Activated naive CD4-positive, alpha-beta T cell treated with anti-CD3 and anti-CD28 coated beads, Interleukin-2, amount 50 U/mL, for 24 hours (primary cell): ENCODE measurements at regions not wholly inside any gene's neighbourhood (a gene's known extent, or its start where the extent isn't known, plus 50 kb on each side); places are given as distances from the start of the nearest gene placed in this dataset.

Experiments
- H3K27ac Mint-ChIP-seq: one replicate; pipeline ENCODE4 v1.8.0; 2021; ENCODE audit warnings: mild to moderate bottlenecking, mixed read lengths
- H3K27me3 Mint-ChIP-seq: one replicate; pipeline ENCODE4 v1.8.0; 2021; ENCODE audit warnings: mixed read lengths
- H3K36me3 Mint-ChIP-seq: one replicate; pipeline ENCODE4 v1.8.0; 2021; ENCODE audit warnings: mixed read lengths
- H3K4me1 Mint-ChIP-seq: one replicate; pipeline ENCODE4 v1.8.0; 2021; ENCODE audit warnings: mixed read lengths
- H3K4me3 Mint-ChIP-seq: one replicate; pipeline ENCODE4 v1.8.0; 2021; ENCODE audit warnings: mild to moderate bottlenecking, mixed read lengths
- H3K9me3 Mint-ChIP-seq: one replicate; pipeline ENCODE4 v1.8.0; 2021; ENCODE audit warnings: mixed read lengths

GRCh38 chr11:95586155-95586554 is 203.4 kb downstream of the FAM76B start:
- H3K4me3 Mint-ChIP-seq, result no peak overlapping the region
- no peaks in the 10 kb centered on the region for H3K36me3 Mint-ChIP-seq
- H3K4me1 Mint-ChIP-seq, result peaks cover 38% of the 10 kb centered on the region
- H3K9me3 Mint-ChIP-seq, result peaks cover 4% of the 10 kb centered on the region
- H3K27ac Mint-ChIP-seq, result no peak overlapping the region
- no peaks in the 10 kb centered on the region for H3K27me3 Mint-ChIP-seq

- no peaks in the 10 kb centered on the region for H3K36me3 Mint-ChIP-seq
- peaks cover 38% of the 10 kb centered on the region for H3K4me1 Mint-ChIP-seq
- H3K4me3 Mint-ChIP-seq, result no peak overlapping the region
- no peak overlapping the region for H3K27ac Mint-ChIP-seq
- H3K9me3 Mint-ChIP-seq, result peaks cover 4% of the 10 kb centered on the region
- no peaks in the 10 kb centered on the region for H3K27me3 Mint-ChIP-seq
These were observed 203.9 kb downstream of the FAM76B start for GRCh38 chr11:95585752-95586077.

DNA sequence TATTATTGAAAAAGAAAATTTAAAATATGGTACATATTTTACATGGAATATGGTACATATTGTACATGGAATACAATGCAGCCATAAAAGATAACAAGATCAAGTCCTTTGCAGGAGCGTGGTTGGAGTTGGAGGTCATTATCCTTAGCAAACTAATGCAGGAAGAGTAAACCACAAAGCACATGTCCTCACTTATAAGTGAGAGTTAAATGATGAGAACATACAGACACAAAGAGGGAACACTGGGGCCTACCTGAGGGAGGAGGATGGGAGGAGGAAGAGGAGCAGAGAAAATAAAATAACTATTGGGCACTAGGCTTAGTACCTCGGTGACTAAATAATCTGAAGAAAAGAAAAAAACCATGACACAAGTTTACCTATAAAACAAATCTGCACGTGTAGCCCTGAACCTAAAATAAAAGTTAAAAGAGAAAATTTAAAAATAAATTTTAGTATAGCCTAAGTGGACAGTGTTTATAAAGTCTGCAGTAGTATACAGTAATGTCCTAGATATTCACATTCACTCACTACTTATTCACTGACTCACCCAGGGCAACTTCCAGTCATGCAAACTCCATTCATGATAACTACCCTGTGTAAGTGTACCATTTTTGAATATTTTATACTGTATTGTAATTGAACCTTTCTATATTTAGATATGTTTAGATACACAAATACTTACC is 204.4 kb downstream of the FAM76B start:
- H3K27ac Mint-ChIP-seq, result no peak overlapping the region
- H3K9me3 Mint-ChIP-seq, result peaks cover 4% of the 10 kb centered on the region
- no peaks in the 10 kb centered on the region for H3K36me3 Mint-ChIP-seq
- peaks cover 38% of the 10 kb centered on the region for H3K4me1 Mint-ChIP-seq
- no peak overlapping the region for H3K4me3 Mint-ChIP-seq
- H3K27me3 Mint-ChIP-seq, result no peaks in the 10 kb centered on the region

GRCh38 chr11:95584589-95584988 is 205.0 kb downstream of the FAM76B start:
- no peak overlapping the region for H3K4me3 Mint-ChIP-seq
- no peaks in the 10 kb centered on the region for H3K27me3 Mint-ChIP-seq
- H3K4me1 Mint-ChIP-seq, result peaks cover 38% of the 10 kb centered on the region
- peaks cover 4% of the 10 kb centered on the region for H3K9me3 Mint-ChIP-seq
- H3K27ac Mint-ChIP-seq, result no peak overlapping the region
- H3K36me3 Mint-ChIP-seq, result peaks cover 1% of the 10 kb centered on the region

DNA sequence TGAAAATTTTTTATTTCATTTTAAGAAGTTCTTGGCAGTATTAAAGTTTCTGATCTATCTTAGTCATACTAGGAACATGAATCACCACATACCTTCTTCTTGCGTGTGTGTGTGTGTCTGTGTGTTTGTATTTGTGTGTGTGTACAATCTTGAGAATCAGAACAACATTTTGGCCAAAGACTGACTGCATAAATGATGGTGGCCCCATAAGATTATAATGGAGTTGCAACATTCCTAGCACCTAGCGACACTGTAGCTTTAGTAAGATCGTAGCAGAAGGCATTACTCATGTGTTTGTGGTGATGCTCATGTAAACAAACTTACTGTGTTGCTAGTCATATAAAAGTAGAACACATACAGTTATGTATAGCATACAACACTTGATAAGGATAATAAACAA is 205.4 kb downstream of the FAM76B start:
- Mint-ChIP-seq H3K4me3 (no peak overlapping the region), H3K27ac (peak overlapping the region; percentile 76), H3K9me3 (peaks cover 4% of the 10 kb centered on the region), H3K4me1 (peaks cover 38% of the 10 kb centered on the region), H3K27me3 (no peaks in the 10 kb centered on the region), H3K36me3 (peaks cover 2% of the 10 kb centered on the region)

GRCh38 chr11:95577716-95578460 is 211.7 kb downstream of the FAM76B start:
- peaks cover 4% of the 10 kb centered on the region for H3K9me3 Mint-ChIP-seq
- no peaks in the 10 kb centered on the region for H3K27me3 Mint-ChIP-seq
- H3K4me3 Mint-ChIP-seq, result no peak overlapping the region
- H3K4me1 Mint-ChIP-seq, result peaks cover 9% of the 10 kb centered on the region
- peak overlapping the region; percentile 68 for H3K27ac Mint-ChIP-seq
- peaks cover 4% of the 10 kb centered on the region for H3K36me3 Mint-ChIP-seq

GRCh38 chr11:95576146-95576845 is 213.3 kb downstream of the FAM76B start:
- Mint-ChIP-seq H3K4me3 (no peak overlapping the region), H3K9me3 (no peaks in the 10 kb centered on the region), H3K27ac (no peak overlapping the region), H3K27me3 (no peaks in the 10 kb centered on the region), H3K36me3 (peaks cover 4% of the 10 kb centered on the region), H3K4me1 (peaks cover 9% of the 10 kb centered on the region)

GRCh38 chr11:95575517-95575916 is 214.1 kb downstream of the FAM76B start:
- Mint-ChIP-seq H3K27me3 (no peaks in the 10 kb centered on the region), H3K9me3 (no peaks in the 10 kb centered on the region), H3K4me3 (no peak overlapping the region), H3K27ac (no peak overlapping the region), H3K4me1 (peaks cover 9% of the 10 kb centered on the region), H3K36me3 (peaks cover 4% of the 10 kb centered on the region)

DNA sequence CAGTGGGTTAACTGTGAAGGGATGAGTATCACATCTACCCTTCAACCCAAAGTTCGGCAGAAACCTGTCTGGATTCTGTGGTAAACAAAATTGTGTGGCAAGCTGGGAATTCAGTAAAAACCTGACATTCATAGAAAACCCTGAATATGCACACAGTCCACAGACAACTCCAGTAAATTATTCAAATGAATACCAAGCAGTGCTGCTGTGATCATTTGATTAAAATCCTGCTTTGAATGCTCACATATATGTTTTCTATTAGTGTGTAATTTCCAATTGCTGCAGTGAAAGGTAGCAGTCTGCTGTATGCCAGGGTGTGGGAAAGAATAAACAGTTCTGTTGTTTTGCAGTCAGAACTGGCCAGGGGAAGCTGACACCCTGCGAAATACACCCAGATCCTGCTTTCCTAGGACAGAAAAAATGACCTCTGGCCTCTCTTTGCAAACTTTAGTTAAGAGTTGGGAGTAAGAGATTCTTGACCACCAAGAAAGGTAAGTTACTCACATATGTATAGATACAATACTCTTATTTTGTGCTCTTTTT is 217.8 kb downstream of the FAM76B start:
- Mint-ChIP-seq H3K4me1 (no peaks in the 10 kb centered on the region), H3K27me3 (no peaks in the 10 kb centered on the region), H3K36me3 (peaks cover 10% of the 10 kb centered on the region), H3K27ac (no peak overlapping the region), H3K9me3 (peaks cover 5% of the 10 kb centered on the region), H3K4me3 (no peak overlapping the region)

DNA sequence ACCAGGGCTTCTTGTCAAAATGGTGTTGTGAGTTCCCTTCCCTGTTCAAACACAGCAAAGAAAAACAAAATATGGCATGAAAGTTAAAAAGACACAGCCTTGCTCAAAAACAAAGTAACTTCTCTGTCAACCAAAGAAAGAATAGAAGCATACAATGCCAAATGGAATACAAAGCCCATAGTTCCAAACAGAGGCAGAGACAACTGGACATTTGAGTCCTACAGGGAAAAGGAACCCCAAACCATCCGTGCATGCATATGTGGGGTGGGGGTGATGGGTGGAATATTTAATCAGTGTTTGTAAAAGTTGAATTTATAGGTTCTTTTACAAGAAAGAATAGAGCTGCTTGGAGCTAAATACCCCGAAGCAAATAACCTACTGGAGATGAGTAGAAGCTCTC is 218.7 kb downstream of the FAM76B start:
- no peak overlapping the region for H3K27ac Mint-ChIP-seq
- peaks cover 5% of the 10 kb centered on the region for H3K4me1 Mint-ChIP-seq
- peaks cover 10% of the 10 kb centered on the region for H3K36me3 Mint-ChIP-seq
- no peak overlapping the region for H3K4me3 Mint-ChIP-seq
- peaks cover 5% of the 10 kb centered on the region for H3K9me3 Mint-ChIP-seq
- H3K27me3 Mint-ChIP-seq, result no peaks in the 10 kb centered on the region

- Mint-ChIP-seq H3K27ac (peak overlapping the region; percentile 12), H3K4me3 (no peak overlapping the region), H3K9me3 (peaks cover 5% of the 10 kb centered on the region), H3K27me3 (no peaks in the 10 kb centered on the region), H3K4me1 (peaks cover 19% of the 10 kb centered on the region), H3K36me3 (peaks cover 10% of the 10 kb centered on the region)
These were observed 220.4 kb downstream of the FAM76B start for GRCh38 chr11:95569207-95569606.

DNA sequence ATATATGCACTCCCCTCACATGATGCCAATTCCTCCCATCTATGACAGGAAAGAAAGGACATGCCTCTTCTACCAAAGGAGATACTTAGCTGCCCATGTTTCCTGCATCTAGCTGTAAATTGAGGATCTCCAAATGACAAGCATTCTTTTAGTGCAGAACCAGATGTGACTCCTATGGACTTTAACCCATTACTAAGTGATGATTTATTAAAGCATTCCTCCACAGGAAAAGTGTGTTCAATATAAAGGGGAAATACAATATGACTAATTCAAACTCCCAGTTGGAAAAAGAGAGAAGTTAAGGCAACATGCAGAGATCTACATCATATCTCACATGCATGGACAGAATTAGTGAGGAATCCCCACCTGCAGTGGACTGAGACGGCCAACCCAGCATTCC is 221.3 kb downstream of the FAM76B start:
- H3K27ac Mint-ChIP-seq, result no peak overlapping the region
- H3K4me3 Mint-ChIP-seq, result no peak overlapping the region
- no peaks in the 10 kb centered on the region for H3K27me3 Mint-ChIP-seq
- peaks cover 10% of the 10 kb centered on the region for H3K36me3 Mint-ChIP-seq
- peaks cover 26% of the 10 kb centered on the region for H3K4me1 Mint-ChIP-seq
- H3K9me3 Mint-ChIP-seq, result peaks cover 5% of the 10 kb centered on the region

GRCh38 chr11:95567685-95568084 is 221.9 kb downstream of the FAM76B start:
- Mint-ChIP-seq H3K4me3 (no peak overlapping the region), H3K27ac (no peak overlapping the region), H3K36me3 (peaks cover 10% of the 10 kb centered on the region), H3K9me3 (peaks cover 5% of the 10 kb centered on the region), H3K4me1 (peaks cover 28% of the 10 kb centered on the region), H3K27me3 (no peaks in the 10 kb centered on the region)

GRCh38 chr11:95566211-95566610 is 223.4 kb downstream of the FAM76B start:
- Mint-ChIP-seq H3K4me3 (no peak overlapping the region), H3K4me1 (peaks cover 28% of the 10 kb centered on the region), H3K9me3 (peaks cover 5% of the 10 kb centered on the region), H3K36me3 (peaks cover 10% of the 10 kb centered on the region), H3K27me3 (no peaks in the 10 kb centered on the region), H3K27ac (no peak overlapping the region)

- no peaks in the 10 kb centered on the region for H3K27me3 Mint-ChIP-seq
- peaks cover 10% of the 10 kb centered on the region for H3K36me3 Mint-ChIP-seq
- no peak overlapping the region for H3K27ac Mint-ChIP-seq
- H3K4me1 Mint-ChIP-seq, result peaks cover 28% of the 10 kb centered on the region
- H3K4me3 Mint-ChIP-seq, result no peak overlapping the region
- H3K9me3 Mint-ChIP-seq, result peaks cover 5% of the 10 kb centered on the region
These were observed 223.8 kb downstream of the FAM76B start for GRCh38 chr11:95565724-95566141.

DNA sequence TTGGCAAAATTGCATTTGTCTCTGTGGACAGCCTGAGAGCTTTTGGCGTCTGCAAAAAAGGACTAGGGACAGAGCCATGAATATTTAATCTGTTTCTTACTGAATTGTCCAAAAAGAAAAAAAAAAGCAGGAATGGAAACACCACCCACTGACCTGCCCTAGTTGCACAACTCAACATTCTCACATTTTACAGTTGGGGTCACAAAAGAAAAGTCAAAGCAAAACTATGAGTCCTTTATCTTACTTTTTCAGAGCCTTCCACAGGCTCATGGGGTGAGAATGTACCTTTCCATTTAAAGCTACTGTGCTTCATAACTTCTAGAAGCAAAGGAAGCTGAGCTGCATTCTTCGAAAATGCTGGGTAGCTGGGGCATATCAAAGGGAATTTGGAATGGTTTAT is 225.7 kb downstream of the FAM76B start:
- Mint-ChIP-seq H3K27ac (no peak overlapping the region), H3K27me3 (no peaks in the 10 kb centered on the region), H3K9me3 (peaks cover 10% of the 10 kb centered on the region), H3K4me1 (peaks cover 33% of the 10 kb centered on the region), H3K36me3 (peaks cover 10% of the 10 kb centered on the region), H3K4me3 (no peak overlapping the region)
